CD4-positive, alpha-beta T cell treated with Interleukin-4 for 4 hours (primary cell): ENCODE measurements at regions not wholly inside any gene's neighbourhood (a gene's known extent, or its start where the extent isn't known, plus 50 kb on each side); places are given as distances from the start of the nearest gene placed in this dataset.

Experiments
- DNase-seq: peaks from one replicate; pipeline ENCODE4 v3.0.0-alpha.2; 2020

DNA sequence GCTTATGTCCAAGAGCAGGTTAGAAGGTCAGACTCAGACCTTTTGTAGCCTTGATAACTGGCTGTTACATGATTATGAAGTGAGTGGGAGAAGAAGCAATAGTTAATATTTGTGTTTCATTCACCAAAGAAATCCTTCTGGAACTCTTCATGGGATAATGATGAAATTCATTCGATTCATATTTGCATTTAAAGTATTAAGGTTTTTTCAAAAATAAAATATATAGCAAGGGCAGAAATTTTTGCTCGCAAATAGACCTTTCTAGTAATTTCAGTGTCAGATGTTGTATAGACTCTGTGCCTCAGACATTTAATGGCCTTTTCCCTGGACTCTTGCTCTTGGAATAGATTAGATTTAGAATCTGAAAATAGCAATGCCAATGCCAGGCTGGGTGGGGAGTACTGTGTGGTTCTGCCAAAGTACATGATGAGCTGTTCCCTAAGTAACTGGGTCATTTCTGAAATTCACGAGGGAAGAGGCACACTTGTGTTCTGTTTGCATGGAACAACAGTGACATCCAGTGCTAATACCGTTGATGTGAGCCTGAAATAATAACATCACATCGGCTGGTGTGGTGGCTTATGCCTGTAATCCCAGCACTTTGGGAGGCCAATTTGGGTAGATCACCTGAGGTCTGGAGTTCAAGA lies 119.2 kb downstream of the MBL2 start:
- no peak for DNase-seq

DNA sequence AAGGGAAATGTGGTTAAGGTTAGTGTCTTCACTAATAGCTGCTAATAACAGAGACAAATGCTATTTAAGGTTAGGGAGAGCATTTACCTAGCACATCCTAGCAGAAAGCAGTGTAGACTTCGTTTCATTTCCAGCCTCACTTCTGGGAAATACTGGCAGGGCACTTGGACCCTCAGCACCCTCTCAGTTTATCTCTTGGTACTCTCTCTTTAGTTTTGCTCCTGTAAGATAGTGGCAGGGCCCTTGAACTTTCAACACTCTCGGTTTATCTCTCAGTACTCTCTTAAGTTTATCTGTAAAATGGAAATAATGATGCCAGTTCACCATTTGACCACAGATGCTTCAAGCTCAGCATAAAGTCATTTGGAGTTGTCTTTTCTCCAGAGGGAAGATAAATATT lies 118.4 kb downstream of the MBL2 start:
- DNase-seq = no peak

DNA sequence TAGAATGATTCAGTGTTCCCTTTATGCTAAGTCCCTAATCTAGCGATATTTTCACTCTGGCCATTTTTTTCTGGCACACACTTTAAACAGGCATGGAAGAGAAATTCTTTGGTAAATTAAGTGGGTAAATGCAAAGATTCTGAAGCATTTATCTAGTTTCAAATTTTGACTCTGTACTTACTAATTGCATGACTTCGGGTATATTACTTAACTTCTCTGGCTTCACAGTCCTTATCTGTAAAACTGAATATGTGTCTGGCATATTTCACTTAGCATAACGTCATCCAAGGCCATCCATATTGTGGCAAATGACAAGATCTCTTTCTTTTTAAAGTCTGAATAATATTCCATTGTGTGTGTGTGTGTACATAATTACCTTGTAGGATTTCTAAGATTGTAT lies 114.5 kb downstream of the MBL2 start:
- DNase-seq = no peak

DNA sequence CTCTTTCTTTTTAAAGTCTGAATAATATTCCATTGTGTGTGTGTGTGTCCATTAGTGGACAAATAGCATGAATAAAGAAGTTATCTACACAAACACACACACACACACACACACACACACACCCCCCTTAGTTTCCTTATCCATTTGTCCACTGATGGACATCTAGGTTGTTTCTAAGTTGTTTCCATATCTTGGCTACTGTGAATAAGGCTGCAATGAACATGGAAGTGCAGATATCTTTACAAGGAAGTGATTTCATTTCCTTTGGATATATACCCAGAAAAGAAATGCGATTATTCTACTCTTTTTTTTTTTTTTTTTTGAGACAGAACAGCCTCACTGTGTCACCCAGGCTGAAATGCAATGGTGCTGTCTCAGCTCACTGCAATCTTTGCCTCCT lies 113.5 kb downstream of the MBL2 start:
- DNase-seq = no peak

DNA sequence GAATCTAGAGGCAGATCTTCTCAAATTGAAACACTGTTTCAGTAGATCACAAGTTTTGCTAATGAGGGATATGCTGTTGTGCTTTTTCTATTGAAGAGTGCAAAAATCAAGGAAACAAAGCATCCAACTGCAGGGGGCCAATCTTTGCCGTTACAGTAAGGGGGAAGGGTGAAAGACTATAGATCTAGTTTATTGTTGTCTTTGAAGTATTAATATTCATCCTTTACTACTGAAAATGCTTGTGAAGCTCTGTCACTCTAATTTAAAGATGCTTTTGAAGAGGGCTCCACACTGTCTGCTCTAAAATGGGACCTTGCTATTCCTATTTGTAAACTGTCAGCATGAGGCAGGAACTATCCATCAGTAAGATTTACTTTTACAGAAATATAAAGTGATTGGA lies 110.3 kb downstream of the MBL2 start:
- no peak for DNase-seq

DNA sequence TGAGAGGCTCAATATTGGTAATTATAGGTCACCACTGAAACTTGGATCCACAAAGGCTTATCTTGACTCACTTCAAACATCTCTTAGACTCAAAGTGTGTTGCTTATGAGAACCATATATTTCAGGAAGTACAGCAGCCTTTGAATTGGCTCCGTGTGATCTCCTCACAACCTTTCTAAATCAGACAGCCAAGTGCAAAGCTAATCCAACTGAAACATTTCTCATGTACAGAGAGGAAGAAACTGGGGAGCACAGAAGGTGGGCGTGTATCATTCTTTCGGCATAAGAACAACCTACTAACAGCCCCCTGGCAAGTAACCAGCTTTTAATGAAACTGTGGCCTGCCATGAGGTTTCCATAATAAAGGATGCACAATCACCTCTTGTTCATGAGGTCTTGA lies 109.4 kb downstream of the MBL2 start:
- DNase-seq = no peak

DNA sequence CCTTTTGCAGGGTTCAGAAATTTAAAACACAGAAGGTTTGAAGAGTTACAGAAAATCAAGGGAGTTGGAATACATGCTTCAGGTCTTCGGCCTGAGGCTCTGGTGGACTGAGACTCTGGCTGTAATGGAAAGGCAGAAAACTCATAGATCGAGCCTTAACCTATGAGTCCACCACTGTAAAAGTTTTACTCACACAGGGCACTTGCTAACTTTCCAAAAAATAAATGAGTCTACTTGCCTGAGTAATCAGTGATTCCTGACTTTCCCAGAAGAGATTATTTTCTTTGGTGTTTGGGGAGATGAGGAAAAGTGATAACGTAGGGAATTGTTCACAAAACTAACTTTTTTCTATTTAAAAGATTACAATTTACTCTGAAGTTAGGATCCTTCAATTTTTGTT lies 108.0 kb downstream of the MBL2 start:
- DNase-seq = no peak

DNA sequence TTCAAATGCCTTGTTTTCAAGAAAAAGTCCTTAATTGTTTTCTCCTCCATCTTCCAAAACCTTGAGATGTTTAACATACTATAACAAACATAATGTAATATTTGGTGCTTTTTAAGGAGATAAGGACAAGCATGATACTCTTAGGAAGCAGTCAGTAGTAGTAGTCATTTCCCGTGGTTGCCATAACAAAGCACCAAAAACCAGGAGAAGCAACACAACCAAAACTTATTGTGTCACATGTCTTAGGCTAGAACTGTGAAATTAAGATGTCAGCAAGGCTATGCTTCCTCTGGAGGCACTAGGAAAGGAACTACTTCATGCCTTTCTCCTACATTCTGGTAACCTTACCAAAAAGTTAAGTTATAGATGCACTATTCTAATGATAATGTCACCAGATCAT lies 106.8 kb downstream of the MBL2 start:
- no peak for DNase-seq

DNA sequence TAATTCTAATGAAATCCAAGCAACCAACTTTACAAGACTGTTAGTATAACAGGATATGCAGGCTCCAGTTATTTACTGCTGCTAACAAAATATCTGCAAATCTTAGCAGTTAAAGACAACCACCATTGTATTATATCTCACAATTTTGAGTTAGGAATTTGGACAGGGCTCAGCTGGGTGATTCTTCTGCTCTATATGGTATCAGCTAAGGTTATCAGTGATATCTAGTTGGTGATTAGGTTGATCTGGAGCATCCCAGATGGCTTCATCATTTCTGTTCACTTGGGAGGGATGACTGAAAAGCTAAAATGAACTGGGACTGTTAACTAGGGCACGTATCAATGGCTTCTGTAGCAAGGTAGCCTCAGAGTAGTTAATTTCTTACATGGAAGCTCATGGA lies 105.7 kb downstream of the MBL2 start:
- no peak for DNase-seq

DNA sequence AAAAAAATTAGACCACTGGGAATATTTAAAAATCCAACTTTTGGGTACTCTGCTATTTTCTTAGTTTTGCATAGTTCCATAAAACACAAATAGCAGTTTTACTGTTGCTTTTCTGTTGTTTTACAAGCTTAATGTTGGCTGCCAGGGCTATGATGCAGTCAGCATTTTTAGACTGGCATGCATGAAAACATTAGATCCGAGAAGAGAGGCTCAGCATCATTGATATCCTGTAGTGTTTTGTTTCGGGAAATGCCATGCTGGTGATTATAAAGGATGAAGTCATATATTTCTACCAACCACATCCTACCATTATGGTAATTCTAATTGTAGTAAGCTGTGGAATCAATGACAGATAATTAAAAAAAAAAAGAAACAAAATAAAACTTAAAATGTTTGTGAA lies 104.6 kb downstream of the MBL2 start:
- no peak for DNase-seq

DNA sequence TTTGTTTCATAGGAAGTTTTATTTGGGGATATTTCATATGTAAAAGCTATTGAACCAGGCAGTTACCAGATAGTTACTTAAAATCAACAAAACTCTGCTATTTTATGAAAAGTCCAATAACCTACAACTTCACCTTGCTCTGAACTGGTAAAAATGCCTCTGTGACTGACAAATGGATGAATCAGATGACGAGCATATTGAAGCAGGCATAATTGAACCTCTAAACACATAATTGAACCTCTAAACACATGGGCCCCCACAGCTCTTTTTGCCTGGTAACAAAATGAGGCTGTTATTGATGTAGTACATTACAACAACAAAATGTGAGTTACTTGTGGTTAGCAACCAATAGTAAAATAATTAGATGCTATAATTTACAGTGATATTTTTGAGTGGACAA lies 99.7 kb downstream of the MBL2 start:
- DNase-seq = no peak

DNA sequence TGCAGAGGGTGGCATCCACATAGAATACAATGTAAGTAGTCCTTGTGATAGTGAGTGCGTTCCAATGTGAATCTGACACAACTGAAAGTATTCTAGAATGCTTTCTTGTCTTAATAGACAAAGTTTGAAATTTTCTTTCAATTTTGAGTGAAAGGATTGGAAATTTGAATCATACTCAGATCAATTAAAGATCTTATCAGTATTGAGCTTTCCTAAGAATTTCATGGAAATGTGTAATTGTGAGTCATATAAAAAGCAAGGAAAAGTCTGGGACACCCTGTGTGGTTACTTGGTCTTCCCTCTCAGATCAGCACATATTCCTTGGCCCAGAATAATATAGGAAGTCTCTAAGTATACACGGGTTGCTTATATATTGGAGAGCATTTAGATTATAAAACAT lies 99.1 kb downstream of the MBL2 start:
- DNase-seq = no peak

DNA sequence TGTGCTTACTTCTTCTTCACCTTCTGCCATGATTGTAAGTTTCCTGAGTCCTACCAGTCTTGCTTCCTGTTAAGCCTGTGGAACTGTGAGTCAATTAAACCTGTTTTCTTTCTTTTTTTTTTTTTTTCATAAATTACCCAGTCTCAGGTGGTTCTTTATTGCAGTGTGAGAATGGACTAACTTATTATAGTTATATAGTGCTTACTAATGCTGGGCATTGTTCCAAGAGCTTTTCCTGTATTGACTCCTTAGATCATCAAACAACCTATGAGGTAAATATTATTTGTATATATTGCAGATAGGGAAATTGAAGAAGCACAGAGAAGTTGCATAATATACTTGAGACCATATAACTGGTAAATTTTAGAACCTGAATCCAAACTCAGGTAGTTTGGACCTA lies 98.1 kb downstream of the MBL2 start:
- no peak for DNase-seq

DNA sequence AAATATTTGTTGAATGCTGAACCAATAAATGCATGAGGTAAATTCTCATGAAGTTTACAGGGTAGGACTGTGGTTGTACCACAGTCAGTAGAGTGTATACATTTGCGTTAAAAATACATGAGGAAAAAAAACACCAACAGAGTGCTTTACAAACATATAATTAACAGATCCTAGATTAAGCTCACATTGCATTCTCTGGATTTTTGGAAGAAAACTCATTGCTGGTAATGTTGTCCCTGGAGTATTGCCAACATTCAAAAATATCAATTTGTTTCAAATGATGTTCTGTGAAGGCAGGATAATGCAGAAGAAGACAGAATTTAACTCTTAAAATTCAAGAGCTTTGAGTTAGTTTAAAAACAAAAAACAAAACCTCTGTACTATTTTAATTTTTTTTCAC lies 95.5 kb downstream of the MBL2 start:
- DNase-seq = no peak

DNA sequence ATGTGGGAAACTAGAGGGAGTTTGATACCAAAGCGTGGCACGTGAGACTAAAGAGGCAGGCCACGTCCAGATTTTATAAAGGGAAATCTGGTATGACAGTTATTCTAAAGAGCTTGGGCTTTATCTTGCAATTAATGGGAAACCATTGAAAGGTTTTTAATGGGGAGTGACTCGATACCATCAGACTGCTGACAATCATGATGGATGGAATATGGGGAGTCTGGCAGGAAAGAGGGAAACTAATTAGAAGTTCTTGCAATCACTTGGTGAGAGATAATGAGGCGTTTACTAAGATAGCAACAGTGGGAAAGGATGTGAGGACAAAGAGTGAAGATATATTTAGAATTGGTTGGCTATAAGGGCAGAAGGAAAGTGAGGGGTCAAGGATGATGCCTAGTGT lies 94.0 kb downstream of the MBL2 start:
- DNase-seq = no peak

DNA sequence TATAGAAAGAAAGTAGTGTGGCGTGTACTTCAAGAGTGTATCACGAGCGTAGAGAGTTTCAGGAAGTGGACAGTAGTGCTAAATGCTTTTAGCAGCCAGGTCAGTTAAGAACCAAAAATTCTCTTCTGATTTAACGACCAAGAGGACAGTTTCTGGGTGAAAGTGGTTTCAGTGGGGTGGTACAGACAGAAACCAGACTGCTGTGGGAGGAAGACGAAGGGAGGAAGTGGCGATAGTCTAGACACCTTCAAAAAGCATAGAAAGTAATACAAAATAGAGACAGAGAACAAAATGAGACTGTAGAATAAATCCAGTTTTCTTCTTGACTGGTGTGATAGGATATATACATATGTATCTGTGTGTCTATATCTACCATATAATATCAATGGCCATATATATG lies 93.5 kb downstream of the MBL2 start:
- no peak for DNase-seq

DNA sequence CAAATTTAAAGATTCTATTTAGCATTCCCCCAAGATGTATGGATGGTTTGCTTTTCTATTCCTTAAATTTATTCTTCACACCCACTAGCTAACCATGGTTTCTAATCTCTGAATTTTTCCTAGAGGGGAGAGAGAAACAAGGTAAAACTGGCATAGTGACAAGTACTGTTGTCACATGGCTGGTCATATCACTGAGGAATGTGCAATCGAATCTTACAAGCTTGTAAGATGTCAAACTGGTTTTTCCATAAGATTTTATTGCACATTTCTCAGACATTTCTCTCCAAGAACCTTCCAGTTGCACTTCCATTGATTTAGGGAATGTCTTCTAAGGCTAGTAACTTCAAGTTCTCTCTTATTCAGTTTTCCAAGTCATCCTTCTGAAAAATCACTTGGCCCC lies 89.8 kb downstream of the MBL2 start:
- DNase-seq = no peak

DNA sequence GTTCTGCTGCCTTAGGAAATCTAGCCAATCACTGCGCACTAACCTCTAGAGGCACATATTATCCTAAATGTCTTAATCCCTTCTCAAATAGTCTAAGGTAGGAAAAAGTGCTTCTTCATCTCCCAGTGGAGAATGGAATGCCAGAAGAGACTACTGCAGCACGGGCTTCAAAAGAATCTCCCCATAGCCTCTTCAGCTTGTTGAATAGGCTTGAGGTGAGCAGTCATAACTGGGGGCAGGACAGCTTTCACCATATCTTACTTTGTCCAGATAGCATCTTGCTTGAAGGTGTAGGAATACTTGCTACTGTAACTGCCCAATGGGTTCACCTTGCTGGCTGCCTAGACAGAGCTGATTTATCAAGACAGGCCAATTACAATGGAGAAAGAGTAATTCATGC lies 88.8 kb downstream of the MBL2 start:
- DNase-seq = no peak

DNA sequence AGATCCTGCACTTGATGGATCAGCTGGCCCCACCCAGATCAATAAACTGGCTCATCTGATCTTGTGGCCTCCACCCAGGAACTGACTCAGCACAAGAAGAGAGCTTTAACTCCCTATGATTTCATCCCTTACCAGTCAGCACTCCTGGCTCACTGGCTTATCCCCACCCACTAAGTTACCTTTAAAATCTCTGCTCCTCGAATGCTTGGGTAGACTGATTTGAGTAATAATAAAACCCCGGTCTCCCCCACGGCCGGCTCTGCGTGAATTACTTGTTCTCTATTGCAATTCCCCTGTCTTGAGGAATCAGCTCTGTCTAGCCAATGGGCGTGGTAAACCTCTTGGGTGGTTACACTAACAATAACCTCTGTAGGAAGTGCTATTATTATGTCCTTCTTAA lies 83.7 kb downstream of the MBL2 start:
- DNase-seq = no peak

DNA sequence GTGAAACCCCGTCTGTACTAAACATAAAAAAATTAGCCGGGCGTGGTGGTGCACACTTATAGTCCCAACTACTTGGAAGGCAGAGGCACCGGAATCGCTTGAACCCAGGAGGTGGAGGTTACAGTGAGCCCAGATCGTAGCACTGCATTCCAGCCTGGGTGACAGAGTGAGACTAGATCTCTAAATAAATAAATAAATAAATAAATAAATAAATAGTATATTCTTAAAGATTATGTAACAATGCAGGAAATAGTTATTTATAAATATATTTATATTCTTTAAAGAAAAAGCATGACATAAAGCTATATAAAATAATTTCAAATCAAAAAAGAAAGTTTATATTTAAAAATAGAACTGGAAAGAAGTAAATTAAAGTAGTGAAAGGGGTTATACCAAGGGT lies 76.4 kb downstream of the MBL2 start:
- DNase-seq = no peak

DNA sequence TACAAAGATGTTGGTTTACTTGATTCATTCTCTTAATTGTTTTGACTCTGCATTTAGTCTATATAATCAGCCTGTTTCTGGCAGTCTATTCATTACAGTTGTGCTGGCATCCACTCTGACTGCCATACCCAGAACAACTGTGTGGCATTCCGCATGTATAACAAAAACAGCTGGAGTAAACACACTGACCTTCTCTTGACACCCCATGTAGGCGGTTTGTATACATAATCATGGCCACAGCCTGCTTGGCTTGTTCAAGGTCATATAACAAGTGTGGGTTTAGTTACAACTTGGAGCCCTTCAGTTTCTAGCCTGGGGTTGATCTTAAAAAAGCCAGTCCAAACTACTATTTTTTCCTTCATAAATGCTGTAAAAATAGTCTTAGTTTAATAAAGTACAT lies 70.9 kb downstream of the MBL2 start:
- no peak for DNase-seq

DNA sequence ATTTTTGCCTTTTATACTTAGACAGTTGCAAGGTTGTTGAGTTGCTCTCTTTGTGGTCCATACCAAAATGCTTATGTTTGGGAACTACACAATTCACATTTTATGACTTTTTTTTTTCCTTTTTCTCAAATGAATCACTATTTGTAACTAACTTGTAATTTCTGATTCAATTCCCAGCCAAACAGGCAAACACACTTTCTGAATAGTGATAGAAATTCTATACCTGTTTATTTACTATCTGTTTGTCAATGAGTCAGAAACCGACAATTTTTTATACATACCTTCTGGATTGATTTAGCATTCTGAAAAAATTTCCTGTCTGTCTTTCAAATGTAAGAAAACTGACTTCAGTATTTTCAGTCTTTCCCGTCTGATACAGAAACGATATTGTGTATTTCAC lies 69.1 kb downstream of the MBL2 start:
- DNase-seq = no peak

DNA sequence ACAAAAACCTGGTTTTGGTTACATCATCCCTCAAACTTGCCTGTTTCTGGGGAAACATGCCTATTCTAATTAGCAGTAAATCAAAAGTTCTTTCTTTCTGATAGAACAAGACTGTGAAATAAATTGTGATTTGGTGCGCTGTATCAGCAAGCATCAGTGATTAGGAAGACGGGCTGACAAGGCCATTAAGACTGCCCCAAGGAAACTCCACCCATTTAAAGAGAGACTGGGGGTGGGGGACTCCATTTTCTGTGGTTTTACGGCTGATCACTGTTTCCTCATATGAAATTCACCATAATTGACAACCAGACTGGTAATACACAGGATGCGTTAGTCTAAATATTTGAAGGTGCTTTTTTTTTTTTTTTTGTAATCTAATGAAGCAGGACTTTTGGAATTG lies 68.7 kb downstream of the MBL2 start:
- no peak for DNase-seq

DNA sequence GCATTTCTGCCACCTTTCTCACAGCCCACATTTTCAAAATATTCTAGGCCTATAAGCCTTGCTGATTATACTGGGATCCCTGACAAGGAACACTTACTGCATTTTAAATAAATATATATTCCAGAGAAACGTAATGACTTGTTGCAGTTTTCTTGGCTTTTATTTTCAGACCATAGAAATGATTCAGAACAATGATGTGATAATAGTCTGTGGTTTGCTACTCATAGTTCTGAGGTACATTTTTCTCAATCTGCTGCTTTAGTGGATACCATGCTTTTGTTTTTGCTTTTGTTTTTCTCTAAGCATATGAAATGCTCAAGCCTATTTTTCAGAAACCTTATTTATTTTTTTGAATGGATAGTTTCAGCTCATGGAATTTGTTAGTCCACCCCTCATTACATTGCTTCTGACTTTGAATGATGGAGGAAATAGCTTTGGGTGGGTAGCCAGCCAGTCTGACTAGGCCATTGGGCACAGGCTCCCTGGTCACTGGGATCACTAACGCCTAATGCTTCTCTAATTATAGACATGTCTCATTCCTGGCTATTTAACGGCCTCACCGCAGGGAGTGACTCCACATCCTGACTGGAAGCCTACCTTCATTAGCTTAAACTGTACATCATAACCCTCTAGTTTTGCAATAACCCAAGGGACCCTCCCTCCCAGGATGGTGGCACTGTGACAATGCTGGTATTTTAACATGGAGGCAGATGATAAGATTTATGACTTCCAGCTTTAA lies 66.1 kb downstream of the MBL2 start:
- no peak for DNase-seq
